MCF 10A (cell line): ENCODE measurements at regions not wholly inside any gene's neighbourhood (a gene's known extent, or its start where the extent isn't known, plus 50 kb on each side); places are given as distances from the start of the nearest gene placed in this dataset.
A peak's percentile ranks its signal among the peaks of the same experiment; 100 is the strongest.
"Not testable (repeated sequence)": the region's sequence is repeated elsewhere in the genome, so short reads cannot be mapped to it uniquely, and the experiment has no call there.

ENCODE experiments used
- BruUV-seq: library from RNA; stranded (reverse); fragments of 400-500 nt; replicated peaks from 2 replicates; lab custom pipeline; 2021; lab: Mats Ljungman, UMichigan
- CTCF ChIA-PET: fragments of 300-600 bp; sonication (Branson Sonifier 250); formaldehyde crosslinking; extraction: SDS; loops from one replicate; lab custom pipeline; 2021; ENCODE audit warnings: antibody characterized with exemption, inconsistent platforms; lab: Yijun Ruan, JAX
- POLR2A ChIA-PET: fragments of 300-600, 350-650 bp; sonication (Branson Sonifier 250); formaldehyde crosslinking; extraction: SDS; loops from one replicate; lab custom pipeline; 2020; ENCODE audit warnings: antibody characterized with exemption, inconsistent platforms; lab: Yijun Ruan, JAX
- DNase-seq: peaks from one replicate; pipeline ENCODE4 v3.0.0-alpha.2; 2018; ENCODE audit not compliant: unreplicated experiment
- H3K27ac Mint-ChIP-seq: one replicate; pipeline ENCODE4 v1.8.0; 2022; ENCODE audit warnings: mild to moderate bottlenecking, low read depth, mixed read lengths; ENCODE audit not compliant: unreplicated experiment
- H3K27me3 Mint-ChIP-seq: one replicate; pipeline ENCODE4 v1.8.0; 2022; ENCODE audit warnings: mixed read lengths; ENCODE audit not compliant: insufficient read depth, unreplicated experiment
- H3K36me3 Mint-ChIP-seq: one replicate; pipeline ENCODE4 v1.8.0; 2022; ENCODE audit warnings: mild to moderate bottlenecking, moderate library complexity, mixed read lengths; ENCODE audit not compliant: insufficient read depth, unreplicated experiment
- H3K4me1 Mint-ChIP-seq: one replicate; pipeline ENCODE4 v1.8.0; 2022; ENCODE audit warnings: mixed read lengths; ENCODE audit not compliant: insufficient read depth, unreplicated experiment
- H3K4me3 Mint-ChIP-seq: one replicate; pipeline ENCODE4 v1.8.0; 2022; ENCODE audit warnings: mild to moderate bottlenecking, moderate library complexity, mixed read lengths; ENCODE audit not compliant: unreplicated experiment
- H3K9me3 Mint-ChIP-seq: one replicate; pipeline ENCODE4 v1.8.0; 2022; ENCODE audit warnings: mixed read lengths; ENCODE audit not compliant: unreplicated experiment
- CTCF ChIP-seq: fragments of 200-600 bp; IDR thresholded peaks from one replicate; pipeline ENCODE4 v1.8.0; 2022; ENCODE audit warnings: antibody characterized with exemption, mild to moderate bottlenecking; ENCODE audit not compliant: unreplicated experiment
- intact Hi-C: fragments of 100-400 bp; cut with micrococcal nuclease; formaldehyde crosslinking; loops from 2 replicates; pipeline ENCODE4 v1.14.1; 2022

- no peak overlapping the region for H3K4me3 Mint-ChIP-seq
- no peak overlapping the region for H3K27ac Mint-ChIP-seq
- DNase-seq = no peak
- no peak for TF ChIP-seq CTCF
- ChIA-PET CTCF (interaction anchor here (0.6 kb wide), 1 partner anchor 506 kb away, joined by 3 read pairs; no protein-coding TSS in a partner anchor), POLR2A (no interaction called here)
- peaks cover 30% of the 10 kb centered on the region for H3K27me3 Mint-ChIP-seq
- H3K36me3 Mint-ChIP-seq = no peaks in the 10 kb centered on the region
- H3K4me1 Mint-ChIP-seq = no peaks in the 10 kb centered on the region
- H3K9me3 Mint-ChIP-seq = peaks cover 12% of the 10 kb centered on the region
- no TSS peak for BruUV-seq
- intact Hi-C loops = no loop called here
Measured at GRCh38 chr12:47473091-47473490, 232.7 kb downstream of the RPAP3 start.

- BruUV-seq, CTCF ChIA-PET: not testable (repeated sequence)
- POLR2A ChIA-PET = interaction anchor here (0.6 kb wide), 1 partner anchor 14 kb away, joined by 3 read pairs; no protein-coding TSS in a partner anchor
Measured at GRCh38 chr12:47470349-47470748, 235.5 kb downstream of the RPAP3 start.

GRCh38 chr12:47463918-47464317 lies 241.9 kb downstream of the RPAP3 start:
- Mint-ChIP-seq H3K27me3 (peaks cover 68% of the 10 kb centered on the region), H3K9me3 (peaks cover 15% of the 10 kb centered on the region)
- H3K4me1 Mint-ChIP-seq, POLR2A ChIA-PET, BruUV-seq, H3K27ac Mint-ChIP-seq, H3K4me3 Mint-ChIP-seq, H3K36me3 Mint-ChIP-seq, CTCF ChIA-PET, DNase-seq, intact Hi-C loops: not testable (repeated sequence)

More at GRCh38 chr12:47470349-47470748, 235.5 kb downstream of the RPAP3 start:
- peaks cover 32% of the 10 kb centered on the region for H3K27me3 Mint-ChIP-seq
- H3K27ac Mint-ChIP-seq, H3K9me3 Mint-ChIP-seq, H3K4me3 Mint-ChIP-seq, H3K4me1 Mint-ChIP-seq, DNase-seq, intact Hi-C loops, H3K36me3 Mint-ChIP-seq: not testable (repeated sequence)

GRCh38 chr12:47458279-47458678 lies 247.6 kb downstream of the RPAP3 start:
- CTCF ChIA-PET = no interaction called here
- POLR2A ChIA-PET = no interaction called here
- no TSS peak for BruUV-seq

GRCh38 chr12:47449797-47450196 lies 256.0 kb downstream of the RPAP3 start:
- POLR2A ChIA-PET = no interaction called here

More at GRCh38 chr12:47458279-47458678, 247.6 kb downstream of the RPAP3 start:
- Mint-ChIP-seq H3K36me3 (no peaks in the 10 kb centered on the region), H3K9me3 (peaks cover 16% of the 10 kb centered on the region), H3K27me3 (peaks cover 68% of the 10 kb centered on the region), H3K4me3 (no peak overlapping the region), H3K27ac (no peak overlapping the region), H3K4me1 (no peaks in the 10 kb centered on the region)
- intact Hi-C loops = no loop called here
- DNase-seq = peak; percentile 21
- no peak for TF ChIP-seq CTCF

More at GRCh38 chr12:47449797-47450196, 256.0 kb downstream of the RPAP3 start:
- peaks cover 72% of the 10 kb centered on the region for H3K27me3 Mint-ChIP-seq
- H3K36me3 Mint-ChIP-seq = no peaks in the 10 kb centered on the region
- no peaks in the 10 kb centered on the region for H3K4me1 Mint-ChIP-seq
- H3K4me3 Mint-ChIP-seq = no peak overlapping the region
- TF ChIP-seq CTCF = no peak
- BruUV-seq = no TSS peak
- intact Hi-C loops = no loop called here
- no peak overlapping the region for H3K27ac Mint-ChIP-seq
- CTCF ChIA-PET = no interaction called here
- H3K9me3 Mint-ChIP-seq = no peaks in the 10 kb centered on the region
- DNase-seq = no peak
